IPS-NIHi7 (cell line): ENCODE measurements at regions not wholly inside any gene's neighbourhood (a gene's known extent, or its start where the extent isn't known, plus 50 kb on each side); places are given as distances from the start of the nearest gene placed in this dataset.
"Not testable (repeated sequence)": the region's sequence is repeated elsewhere in the genome, so short reads cannot be mapped to it uniquely, and the experiment has no call there.

ENCODE experiments used
- DNase-seq: peaks from one replicate; pipeline ENCODE4 v3.0.0; 2012; ENCODE audit warnings: mixed read lengths; ENCODE audit errors: extremely low spot score

DNA sequence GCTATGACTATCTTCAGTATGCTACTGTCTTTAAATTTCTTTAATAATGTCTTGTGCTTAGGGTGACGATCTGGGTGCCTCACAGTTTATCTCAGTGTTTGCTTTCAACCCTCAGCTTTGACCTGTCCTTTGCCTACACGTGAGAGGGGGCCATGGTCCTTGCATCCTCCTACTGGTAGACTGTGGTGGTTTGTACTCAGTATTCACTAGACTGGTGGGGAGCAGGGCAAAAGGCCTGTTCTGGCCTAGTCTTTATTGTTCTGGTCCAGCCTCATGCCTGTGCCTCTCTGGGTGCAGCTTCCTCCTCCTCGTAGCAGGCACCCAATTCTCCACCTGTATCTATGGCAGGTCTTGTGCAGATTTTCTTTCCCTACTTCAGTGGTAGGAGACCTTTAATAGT is 354.9 kb downstream of the CD109 start:
- peak; percentile 17 for DNase-seq

DNA sequence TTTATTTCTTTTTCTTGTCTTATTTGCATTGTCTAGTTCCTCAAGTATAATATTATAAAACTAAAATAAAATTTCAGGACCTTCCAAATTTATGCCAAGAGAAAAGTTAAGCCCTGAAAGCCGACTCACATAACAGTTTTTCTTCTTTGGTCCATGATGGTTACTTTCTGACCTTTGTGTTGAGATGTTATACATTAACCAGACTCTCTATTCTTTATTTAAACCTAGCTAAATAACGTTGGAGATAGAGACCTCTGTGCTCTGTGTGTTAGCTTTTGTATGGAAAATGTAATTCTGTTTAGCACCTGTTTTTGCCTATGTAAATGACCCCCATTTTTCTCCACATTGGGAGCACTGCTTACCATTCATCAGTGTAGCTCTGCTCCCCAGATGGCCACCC is 352.4 kb downstream of the CD109 start:
- no peak for DNase-seq

DNA sequence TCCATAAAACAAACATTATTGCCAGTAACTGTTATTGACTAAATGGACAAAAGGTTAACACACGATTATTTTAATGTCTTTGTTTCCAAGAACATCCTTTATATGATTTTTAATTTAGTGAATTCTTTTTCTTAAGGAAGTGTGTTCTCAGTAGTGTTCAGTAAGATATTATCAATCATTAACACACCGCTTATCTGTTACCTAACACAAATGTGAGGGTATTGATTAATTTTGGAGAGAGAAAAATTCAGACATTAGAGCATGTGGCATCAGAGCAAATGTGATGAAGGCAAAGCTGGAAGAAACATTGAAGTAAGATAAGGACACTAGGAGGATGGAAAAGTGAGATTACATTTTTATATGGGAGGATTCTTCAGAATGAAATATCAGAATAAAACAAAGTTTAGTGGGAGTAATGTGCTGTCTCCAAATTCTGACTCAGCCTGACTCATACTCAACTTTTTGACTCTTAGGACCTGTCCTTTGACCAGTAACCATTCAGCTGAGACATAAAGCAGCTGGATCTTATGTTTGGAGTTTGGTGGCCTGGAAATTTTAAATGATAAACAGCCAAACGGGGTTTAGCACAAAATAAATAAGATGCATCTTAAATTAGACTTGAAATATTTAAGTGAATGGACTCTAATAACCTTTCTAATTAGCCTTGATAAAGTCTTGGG is 348.6 kb downstream of the CD109 start:
- DNase-seq = no peak

- DNase-seq = no peak
Measured at GRCh38 chr6:74041420-74041819, 345.4 kb downstream of the CD109 start.

DNA sequence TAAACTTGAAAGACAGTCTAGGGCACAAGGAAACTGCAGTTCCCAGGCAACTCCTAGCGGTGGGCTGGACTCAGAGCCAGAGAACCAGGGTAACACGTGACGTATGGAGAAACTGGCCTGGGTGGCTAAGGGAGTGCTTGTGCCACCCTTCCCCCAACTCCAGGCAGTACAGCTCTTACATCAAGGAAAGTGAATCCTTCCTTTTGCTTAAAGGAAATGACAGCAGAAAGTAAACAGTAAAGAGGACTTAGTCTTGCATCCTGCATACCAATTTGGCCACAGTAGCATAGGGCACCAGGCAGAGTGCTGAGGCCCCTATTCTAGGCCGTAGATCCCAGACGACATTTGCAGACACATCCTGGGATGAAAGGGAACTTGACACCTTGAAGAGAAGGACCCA is 322.8 kb downstream of the CD109 start:
- DNase-seq = no peak

- no peak for DNase-seq
Measured at GRCh38 chr6:74015427-74015826, 319.4 kb downstream of the CD109 start.

DNA sequence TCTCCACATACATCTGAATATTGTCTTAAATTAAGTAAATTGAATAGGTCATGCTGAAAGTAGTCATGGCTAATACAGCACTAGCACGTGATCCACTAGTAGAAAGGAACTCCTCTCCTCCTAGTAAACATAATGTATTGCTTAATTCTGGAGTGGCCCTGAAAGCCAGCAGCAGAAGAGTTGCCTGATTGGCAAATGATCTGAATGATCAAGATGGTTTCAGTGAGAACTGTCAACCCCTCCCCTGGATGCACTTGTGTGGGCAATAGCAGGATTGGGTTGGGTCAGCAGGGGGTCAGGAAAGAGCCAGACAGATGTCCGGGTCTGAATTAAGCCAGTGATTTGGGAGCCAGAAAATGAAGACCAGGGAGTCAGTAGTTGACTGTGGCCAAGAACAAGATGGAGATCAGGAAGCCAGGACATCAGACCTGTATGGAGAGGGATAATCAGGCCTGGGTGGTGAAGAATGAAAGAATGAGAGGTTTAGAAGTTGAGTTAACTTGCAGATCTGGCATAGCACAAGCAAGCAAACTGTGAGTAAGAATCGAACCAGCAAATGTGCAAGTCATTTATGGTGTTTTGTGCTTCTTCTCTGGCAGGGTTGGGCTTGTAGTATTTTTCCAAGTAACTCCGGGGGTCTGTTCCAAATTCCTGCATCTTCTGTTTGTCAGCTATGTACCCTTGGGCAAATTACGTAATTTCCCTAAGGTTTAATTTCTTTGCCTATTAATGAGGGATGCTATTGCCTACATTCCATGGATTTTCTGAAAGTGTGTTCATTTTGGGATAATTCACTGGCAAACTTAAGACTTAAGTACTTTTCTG is 304.9 kb downstream of the CD109 start:
- DNase-seq = no peak

DNA sequence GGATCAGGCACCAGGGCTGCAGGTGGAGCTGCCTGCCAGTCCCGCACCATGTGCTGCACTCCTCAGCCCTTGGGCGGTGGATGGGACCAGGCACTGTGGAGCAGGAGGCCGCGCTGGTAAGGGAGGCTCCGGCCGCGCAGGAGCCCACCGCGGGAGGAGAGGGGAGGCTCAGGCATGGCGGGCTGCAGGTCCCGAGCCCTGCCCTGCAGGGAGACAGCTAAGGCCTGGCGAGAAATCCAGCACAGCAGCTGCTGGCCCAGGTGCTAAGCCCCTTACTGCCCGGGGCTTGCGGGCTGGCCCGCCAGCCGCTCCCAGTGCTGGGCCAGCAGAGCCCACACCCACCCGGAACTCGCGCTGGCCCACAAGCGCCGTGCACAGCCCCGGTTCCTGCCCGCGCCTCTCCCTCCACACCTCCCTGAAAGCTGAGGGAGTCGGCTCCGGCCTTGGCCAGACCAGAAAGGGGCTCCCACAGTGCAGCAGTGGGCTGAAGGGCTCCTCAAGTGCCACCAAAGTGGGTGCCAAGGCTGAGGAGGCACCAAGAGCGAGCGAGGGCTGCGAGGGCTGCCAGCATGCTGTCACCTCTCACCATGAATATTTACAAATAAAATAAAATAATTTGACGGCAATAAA is 294.7 kb downstream of the CD109 start:
- DNase-seq = not testable (repeated sequence)

DNA sequence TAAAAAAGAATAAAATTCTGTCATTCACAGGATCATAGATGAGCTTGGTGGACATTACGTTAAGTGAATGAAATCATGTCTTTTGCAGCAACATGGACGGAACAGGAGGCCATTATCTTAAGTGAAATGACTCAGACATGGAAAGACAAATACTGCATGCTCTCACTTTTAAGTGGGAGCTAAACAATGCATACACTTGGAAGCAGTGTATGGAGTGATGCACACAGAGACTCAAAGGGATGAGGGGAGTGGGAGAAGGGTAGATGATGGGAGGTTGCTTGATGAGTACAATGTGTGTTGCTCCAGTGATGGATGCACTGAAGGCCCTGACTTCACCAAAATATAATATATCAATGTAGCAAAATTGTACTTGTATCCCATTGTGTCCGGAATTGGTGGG is 293.4 kb downstream of the CD109 start:
- no peak for DNase-seq

GRCh38 chr6:73985891-73986290 is 289.9 kb downstream of the CD109 start:
- DNase-seq = peak; percentile 26

- DNase-seq = no peak
Measured at GRCh38 chr6:73984571-73985210, 288.7 kb downstream of the CD109 start.

DNA sequence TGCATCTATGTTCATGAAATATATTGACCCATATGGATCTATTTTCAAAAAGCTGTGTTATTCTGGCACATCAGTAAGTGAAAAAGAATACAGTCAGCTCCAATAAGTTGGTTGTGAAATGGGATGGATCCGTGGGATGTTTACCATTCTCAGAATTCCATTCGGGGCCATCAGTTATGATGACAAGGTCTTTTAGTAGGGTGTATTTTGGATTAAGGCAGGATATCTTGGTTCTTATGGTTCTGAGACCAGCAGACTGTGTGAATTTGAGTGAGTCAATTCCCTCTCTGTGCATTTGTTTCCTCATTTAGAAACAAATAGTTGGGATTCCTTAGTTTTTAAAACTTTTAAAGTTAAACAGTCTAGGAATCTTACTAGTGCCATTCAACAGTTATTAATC is 287.4 kb downstream of the CD109 start:
- no peak for DNase-seq

- DNase-seq = no peak
Measured at GRCh38 chr6:73980096-73980495, 284.1 kb downstream of the CD109 start.

- DNase-seq = no peak
Measured at GRCh38 chr6:73978330-73978729, 282.3 kb downstream of the CD109 start.

DNA sequence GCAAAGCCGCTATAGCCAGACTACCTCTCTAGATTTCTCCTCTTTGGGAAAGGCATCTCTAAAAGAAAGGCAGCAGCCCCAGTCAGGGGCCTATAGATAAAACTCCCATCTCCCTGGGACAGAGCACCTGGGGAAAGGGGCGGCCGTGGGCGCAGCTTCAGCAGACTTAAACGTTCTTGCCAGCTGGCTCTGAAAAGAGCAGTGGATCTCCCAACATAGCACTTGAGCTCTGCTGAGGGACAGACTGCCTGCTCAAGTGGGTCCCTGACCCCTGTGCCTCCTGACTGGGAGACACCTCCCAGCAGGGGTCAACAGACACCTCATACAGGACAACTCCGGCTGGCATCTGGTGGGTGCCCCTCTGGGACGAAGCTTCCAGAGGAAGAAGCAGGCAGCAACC is 276.5 kb downstream of the CD109 start:
- not testable (repeated sequence) for DNase-seq

DNA sequence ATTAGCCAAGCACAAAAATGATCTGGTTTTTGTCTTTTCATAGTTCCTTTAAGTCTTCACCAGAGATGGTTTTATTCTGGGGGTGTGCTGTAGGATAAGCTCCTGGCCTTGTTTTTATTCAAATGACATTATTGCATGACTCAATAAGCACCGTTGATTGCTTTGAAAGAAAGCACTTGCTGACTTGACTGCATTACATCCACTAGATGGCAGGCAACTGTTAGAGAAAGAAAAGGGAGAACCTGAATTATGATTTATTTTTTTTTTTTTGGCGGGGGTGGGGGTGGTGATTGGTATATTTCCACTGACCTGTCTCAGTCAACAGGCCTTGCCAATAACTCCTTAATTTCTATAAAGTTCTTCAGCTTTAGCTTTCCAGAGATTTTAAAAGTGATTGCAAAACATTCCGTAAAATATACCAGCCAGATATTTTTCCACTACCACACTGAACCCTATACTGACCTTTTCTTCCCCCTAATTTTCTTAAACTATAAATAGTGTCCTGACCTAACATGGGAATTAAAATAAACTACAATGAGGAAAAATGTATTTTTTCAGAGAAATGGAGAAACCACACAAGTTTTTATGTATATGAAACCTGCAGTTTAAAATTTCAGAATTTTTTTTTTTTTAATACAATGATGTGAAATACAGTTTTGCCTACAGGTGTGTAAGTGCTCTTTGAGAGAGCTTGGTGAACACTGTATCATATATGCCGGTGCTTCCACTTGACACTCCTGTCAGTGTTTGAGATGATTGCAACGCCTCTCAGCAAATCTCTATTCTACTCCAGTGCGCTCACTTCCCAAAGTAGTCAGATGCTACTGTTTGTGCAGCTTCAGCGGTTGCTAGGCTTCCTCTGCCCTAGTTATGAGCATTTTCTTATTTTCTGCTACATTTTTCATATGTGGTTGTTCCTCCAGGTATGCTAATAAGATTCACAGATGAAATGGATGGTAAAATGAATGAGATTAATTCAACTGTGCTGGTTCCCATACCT is 274.3 kb downstream of the CD109 start:
- peak; percentile 44 for DNase-seq

DNA sequence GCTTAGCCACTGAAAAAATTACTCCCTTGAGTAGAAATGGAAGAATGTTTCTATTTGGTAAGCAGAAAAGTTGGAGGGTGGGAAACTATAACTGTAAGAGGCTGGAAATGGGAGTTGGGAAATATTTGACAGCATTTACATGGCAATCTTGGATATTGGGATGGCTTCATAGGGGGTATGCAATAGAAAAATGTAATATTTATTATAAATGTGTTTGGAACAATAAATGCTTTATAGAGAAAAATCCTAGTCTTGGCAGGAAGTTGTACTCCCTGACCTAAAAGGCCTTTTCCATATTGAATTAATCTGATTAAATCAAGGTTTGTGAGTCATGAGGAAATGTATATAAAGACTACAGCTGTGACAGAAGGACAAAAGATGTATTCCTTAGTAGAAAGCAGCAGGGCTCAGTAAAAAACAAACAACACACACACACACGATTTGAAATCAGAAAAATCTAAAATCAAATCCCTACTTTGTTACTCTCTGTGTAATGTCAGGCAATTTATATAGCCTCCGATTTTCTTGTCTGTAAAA is 272.3 kb downstream of the CD109 start:
- DNase-seq = no peak

- no peak for DNase-seq
Measured at GRCh38 chr6:73965539-73966029, 269.6 kb downstream of the CD109 start.

DNA sequence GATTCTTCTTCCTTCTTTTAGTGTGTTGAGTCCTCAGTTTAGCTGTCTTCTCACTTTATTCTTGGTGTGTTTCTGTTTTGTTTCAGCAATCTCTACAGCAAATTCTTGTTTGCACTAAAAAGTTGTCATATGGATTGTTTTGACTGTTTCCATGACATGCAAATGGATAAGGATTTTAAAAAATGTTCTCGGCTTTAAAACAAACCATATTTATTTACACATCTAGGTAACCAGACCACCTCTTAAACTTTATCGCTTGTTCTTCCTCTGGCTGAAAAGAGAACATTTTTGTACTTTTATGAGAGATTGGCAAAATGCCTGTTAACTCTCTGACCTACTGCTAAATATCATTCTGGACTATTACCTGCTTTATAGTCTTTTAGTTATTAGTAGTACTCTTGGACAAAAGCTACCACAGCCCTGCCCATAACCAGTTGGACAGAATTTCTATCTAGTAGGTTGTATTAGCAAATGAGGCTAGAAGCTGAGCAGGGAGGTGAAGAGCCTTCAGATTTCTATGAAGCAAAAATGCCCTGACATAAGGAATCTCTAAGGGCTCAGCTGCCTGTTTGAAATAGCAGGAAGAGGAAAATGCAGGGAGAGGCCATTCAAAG is 268.3 kb downstream of the CD109 start:
- DNase-seq = no peak

GRCh38 chr6:73962884-73963283 is 266.9 kb downstream of the CD109 start:
- DNase-seq = no peak
